MG63 (cell line): ENCODE measurements at regions not wholly inside any gene's neighbourhood (a gene's known extent, or its start where the extent isn't known, plus 50 kb on each side); places are given as distances from the start of the nearest gene placed in this dataset.

Experiments used
- DNase-seq: peaks from one replicate; pipeline ENCODE4 v3.0.0-alpha.2; 2020
- H3K27me3 ChIP-seq: fragments of 250-450 bp; sonication (Bioruptor Pico); 2 replicates; pipeline ENCODE4 v1.5.1; 2020; ENCODE audit warnings: mild to moderate bottlenecking, moderate library complexity
- H3K36me3 ChIP-seq: fragments of 250-450 bp; sonication (Bioruptor Pico); 2 replicates; pipeline ENCODE4 v1.5.1; 2020; ENCODE audit warnings: mild to moderate bottlenecking, moderate library complexity
- H3K4me3 ChIP-seq: fragments of 250-450 bp; sonication (Bioruptor Pico); 2 replicates; pipeline ENCODE4 v1.5.1; 2020; ENCODE audit warnings: mild to moderate bottlenecking, moderate library complexity
- H3K9me3 ChIP-seq: fragments of 250-450 bp; sonication (Bioruptor Pico); 2 replicates; pipeline ENCODE4 v1.5.1; 2020; ENCODE audit warnings: mild to moderate bottlenecking, moderate library complexity

DNA sequence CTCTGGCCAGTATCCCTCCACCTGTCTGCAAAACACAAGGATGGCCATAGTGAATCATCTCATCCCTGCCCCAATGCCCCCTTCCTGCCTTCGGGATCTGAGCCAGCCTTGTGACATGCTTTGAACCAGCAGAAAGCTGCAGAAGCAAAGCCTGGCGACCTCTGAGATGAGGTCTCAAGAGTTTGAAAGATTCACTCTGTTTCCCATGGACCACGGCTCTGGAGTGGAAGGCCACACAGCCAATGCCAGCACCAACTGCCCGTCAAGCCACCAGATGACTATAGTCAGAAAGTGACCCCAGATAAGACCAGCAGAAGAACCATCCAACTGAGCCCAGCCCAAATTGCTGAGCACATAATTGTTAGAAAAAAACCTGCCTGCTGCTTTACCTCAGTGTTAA lies 193.9 kb upstream of the PPP2R2D start:
- H3K9me3 ChIP-seq: no peaks in the 10 kb centered on the region
- H3K27me3 ChIP-seq: no peaks in the 10 kb centered on the region; the same call in 1 of the 2 replicates
- H3K4me3 ChIP-seq: no peak overlapping the region
- H3K36me3 ChIP-seq: no peaks in the 10 kb centered on the region
- DNase-seq: no peak

DNA sequence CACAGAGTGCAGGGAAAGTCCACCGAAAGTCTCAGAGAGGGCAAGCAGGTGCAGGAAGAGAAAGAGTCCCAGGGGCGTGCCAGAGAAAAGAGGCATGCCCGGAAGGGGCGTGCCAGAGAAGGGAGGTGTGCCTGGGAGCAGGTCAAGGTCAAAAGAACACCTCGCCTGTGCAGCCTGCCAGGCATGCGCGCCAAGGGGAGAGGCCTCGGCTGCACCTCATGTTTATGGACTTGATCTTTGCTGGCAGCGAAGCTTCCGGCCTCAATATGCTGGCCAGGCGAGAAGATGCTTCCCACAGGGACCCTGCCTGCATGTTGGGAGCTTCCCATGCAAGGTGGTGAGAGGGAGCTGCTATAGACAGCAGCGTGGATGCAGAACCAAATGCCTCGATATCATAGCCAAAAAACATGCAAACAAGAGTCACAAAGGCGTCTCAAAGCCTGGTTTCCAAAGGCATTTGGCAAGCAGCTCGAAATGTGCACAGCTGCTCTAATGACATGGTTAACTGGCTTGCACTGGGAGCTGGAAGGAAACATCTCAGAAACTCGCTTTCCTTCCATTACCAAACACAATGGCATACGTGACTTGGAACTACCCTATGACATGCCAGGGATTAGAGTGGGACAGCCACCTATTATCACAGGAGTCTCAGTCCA lies 192.5 kb upstream of the PPP2R2D start:
- no peaks in the 10 kb centered on the region for H3K36me3 ChIP-seq
- no peak for DNase-seq
- H3K27me3 ChIP-seq: peaks cover 3% of the 10 kb centered on the region; the same call in 1 of the 2 replicates
- no peak overlapping the region for H3K4me3 ChIP-seq
- H3K9me3 ChIP-seq: no peaks in the 10 kb centered on the region

DNA sequence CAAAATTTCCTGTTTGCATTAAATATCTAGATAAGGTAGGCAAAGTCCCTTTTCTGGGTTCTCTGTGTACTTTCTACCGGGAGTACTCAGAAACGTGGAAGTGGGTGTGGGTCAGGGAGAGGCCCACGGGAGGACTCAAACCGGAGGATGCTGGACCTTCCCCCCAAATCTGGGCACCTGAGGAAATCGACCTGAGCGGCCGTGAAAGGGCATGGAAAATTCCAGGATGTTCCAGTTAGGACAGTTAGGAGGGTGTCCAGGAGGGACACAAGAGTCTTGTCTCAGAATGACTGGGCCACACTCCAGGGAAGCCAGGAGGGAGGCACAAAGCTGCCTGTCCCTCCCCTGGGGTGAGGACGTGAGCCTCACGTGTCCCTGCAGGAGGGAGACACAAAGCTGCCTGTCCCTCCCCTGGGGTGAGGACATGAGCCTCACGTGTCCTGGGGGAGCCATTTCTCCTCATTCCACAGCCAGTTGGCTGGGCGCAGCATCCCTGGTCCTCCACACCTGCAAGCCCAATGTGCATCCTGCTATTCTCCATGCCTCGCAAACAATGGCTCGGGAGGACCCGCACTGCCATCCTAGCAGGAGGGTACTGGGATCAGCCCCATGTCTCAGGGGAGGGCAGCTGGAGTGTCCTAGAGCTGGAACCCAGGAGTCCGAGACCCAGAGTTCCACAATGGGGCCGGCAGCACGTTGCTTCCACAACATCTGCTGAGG lies 190.5 kb upstream of the PPP2R2D start:
- no peak for DNase-seq
- no peaks in the 10 kb centered on the region for H3K36me3 ChIP-seq
- H3K4me3 ChIP-seq: no peak overlapping the region
- H3K9me3 ChIP-seq: no peaks in the 10 kb centered on the region
- H3K27me3 ChIP-seq: peaks cover 3% of the 10 kb centered on the region; the same call in 1 of the 2 replicates

DNA sequence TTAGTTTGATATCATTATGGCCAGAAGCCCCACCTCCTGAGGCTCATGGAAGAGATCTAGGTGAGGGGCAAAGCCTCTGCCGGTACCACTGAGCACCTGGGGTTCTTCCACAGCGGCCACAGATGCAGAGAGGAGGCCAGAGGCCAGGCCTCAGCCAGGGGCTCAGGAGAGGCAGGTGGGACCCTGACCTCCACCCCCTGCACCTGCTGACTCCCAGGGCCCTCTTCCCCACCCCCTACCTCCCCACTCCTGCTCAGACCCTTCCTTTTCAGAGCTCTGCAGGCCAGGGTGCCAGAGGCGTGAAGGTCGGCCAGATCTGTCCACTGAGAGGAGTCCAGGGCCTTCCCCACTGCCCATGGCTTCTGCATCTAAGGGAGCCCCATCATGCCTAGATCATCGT lies 178.7 kb upstream of the PPP2R2D start:
- Histone ChIP-seq H3K9me3 (no peaks in the 10 kb centered on the region), H3K27me3 (no peaks in the 10 kb centered on the region), H3K36me3 (no peaks in the 10 kb centered on the region), H3K4me3 (no peak overlapping the region)
- DNase-seq: no peak

DNA sequence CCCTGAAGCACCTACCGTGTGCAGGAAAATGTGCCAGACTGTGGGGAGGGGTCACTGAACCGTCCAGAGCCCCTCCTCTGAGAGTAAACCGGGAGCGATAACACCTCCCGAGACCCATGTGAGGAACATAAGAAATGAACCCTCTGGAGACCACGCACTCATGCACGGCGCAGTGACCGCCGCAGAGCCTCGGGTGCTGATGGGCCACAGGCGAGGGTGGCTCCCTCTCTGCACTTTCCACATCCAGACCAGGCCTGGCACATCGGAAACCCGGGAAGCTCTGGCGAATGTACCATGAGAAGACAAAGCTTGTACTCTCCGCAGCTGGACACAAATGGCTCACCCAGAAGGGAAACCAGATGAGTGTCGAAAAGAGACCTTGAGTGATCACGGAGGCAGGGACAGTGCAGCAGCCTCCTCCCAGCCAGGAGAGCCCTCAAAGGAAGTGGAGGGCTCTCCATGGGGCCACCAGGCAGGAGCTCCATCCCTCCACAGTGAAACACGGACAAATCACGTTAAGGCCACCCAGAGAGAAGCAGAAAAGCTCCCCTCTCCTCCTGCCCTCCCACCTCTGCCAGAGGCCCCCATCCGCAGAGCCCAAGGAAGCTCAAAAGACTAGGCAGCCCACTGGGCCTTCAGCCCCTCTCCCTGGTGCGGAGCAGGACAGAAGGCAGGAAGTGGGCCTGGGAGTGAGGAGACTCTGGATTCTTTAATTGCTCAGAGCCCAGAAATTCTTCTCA lies 178.1 kb upstream of the PPP2R2D start:
- no peak for DNase-seq
- H3K36me3 ChIP-seq: no peaks in the 10 kb centered on the region
- no peaks in the 10 kb centered on the region for H3K27me3 ChIP-seq
- no peak overlapping the region for H3K4me3 ChIP-seq
- no peaks in the 10 kb centered on the region for H3K9me3 ChIP-seq

DNA sequence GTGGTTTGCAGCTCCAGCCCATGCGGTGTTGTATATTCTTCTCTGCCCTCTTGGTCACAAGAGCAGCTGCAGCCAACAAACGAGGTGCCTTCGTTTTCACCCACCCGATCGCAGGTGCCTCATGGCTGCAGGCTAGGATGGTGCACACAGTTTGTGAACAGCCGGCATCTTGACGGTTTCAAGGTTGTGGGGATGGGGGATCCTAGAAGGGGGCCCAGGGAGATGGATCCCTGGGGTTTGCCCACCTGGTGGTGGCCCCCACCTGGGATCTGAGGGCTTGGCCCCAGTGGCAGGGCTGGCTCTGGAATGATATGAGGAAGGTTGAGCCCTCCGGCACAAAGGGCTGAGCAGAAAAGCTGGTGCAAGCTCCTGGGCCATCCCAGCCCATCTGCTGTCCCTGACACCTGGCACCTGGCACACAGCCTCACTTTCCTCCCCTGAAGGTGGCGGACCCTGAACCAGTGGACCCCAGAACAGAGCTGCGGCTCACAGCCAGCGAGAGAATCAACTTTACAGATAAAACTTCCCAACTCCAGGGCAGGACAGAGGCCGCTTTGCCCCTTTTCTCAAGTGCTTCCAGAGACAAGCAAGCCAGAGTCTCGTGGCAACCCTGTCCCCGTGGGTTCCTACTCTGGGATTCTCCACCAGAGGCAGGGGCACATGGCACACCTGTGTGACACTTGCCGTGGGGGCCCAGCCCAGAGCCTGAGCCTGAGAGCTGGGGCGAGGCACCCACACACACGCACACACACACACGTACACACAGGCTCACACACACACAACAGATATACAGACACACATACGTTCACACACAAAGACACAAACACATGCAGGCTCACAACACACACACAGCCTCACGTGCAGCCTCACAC lies 177.3 kb upstream of the PPP2R2D start:
- H3K4me3 ChIP-seq: no peak overlapping the region
- no peaks in the 10 kb centered on the region for H3K36me3 ChIP-seq
- no peak for DNase-seq
- no peaks in the 10 kb centered on the region for H3K9me3 ChIP-seq
- no peaks in the 10 kb centered on the region for H3K27me3 ChIP-seq

DNA sequence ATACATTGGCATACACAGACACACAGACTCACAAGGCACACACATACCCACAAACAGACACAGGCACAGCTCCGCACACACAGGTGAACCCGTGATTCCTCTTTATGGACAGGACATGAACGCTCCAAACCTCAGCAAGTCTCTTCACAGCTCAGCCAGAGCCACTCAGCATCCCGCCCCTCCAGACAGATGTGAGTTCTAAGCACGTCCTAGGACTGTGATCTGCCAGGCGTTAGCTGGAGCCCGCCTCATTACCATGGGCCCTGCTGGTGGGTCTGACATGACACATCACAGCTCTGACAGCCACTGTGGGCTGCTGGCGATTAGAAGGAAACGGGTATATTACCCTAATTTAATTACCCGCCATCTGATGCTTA lies 176.7 kb upstream of the PPP2R2D start:
- Histone ChIP-seq H3K27me3 (no peaks in the 10 kb centered on the region), H3K4me3 (no peak overlapping the region), H3K9me3 (no peaks in the 10 kb centered on the region), H3K36me3 (no peaks in the 10 kb centered on the region)
- no peak for DNase-seq

DNA sequence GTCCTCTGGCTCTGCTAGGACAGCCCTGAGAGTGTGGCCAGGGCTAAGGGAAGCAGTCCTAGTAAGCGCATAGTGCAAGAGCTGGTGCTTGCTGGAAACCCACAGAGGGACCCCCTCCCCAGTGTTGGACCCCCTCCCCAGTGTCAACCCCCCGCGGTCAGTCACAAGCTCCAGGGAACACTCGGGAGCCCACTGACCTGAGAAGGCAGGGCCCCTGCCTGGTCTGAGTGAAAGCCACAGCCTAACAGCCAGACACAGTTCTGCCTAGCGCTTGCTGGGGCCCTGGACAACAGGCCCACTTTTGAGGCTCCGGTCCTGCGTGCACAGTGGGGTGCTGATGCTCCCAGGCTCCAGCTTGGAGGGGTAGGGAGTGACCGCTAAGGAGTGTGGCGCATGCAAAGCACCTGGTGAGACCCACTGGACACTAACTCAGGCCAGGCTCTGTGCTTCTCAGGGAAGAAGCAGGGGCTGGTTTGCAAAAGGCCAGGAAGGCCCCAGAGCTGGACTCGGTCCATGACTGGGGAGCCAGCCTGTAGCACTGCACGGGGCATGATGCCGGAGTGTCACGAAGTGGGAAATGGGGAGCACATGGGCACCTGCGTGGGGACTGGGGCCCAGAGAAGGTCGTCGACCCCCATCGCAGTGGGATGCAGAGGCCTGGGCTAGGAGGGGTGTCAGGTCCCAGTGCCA lies 175.8 kb upstream of the PPP2R2D start:
- no peaks in the 10 kb centered on the region for H3K9me3 ChIP-seq
- H3K27me3 ChIP-seq: no peaks in the 10 kb centered on the region
- no peak for DNase-seq
- no peaks in the 10 kb centered on the region for H3K36me3 ChIP-seq
- no peak overlapping the region for H3K4me3 ChIP-seq

DNA sequence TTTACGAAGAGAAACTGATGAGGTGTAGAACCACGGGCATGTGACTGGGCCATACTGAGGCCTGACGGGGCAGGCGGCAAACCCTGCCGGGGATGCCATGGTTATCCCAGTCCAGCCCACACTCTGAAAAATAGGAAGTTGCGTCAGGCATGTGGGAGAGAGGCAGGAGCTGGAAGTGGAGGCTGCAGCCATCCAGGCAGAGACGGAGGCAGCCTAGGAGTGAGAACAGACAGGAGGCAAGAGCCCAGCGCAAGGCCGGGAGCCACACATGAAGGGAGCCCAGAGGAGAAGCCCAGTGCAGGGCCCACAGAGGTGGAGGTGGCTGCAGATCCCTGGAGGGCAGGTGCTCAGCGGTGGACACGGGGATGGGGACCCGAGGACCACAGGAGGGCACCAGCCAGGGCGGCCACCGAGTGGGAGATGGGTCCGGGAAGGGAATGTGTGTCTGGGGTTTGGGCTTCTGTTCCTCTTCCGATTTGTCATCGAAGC lies 175.2 kb upstream of the PPP2R2D start:
- no peak for DNase-seq
- Histone ChIP-seq H3K4me3 (no peak overlapping the region), H3K9me3 (no peaks in the 10 kb centered on the region), H3K36me3 (no peaks in the 10 kb centered on the region), H3K27me3 (no peaks in the 10 kb centered on the region)

DNA sequence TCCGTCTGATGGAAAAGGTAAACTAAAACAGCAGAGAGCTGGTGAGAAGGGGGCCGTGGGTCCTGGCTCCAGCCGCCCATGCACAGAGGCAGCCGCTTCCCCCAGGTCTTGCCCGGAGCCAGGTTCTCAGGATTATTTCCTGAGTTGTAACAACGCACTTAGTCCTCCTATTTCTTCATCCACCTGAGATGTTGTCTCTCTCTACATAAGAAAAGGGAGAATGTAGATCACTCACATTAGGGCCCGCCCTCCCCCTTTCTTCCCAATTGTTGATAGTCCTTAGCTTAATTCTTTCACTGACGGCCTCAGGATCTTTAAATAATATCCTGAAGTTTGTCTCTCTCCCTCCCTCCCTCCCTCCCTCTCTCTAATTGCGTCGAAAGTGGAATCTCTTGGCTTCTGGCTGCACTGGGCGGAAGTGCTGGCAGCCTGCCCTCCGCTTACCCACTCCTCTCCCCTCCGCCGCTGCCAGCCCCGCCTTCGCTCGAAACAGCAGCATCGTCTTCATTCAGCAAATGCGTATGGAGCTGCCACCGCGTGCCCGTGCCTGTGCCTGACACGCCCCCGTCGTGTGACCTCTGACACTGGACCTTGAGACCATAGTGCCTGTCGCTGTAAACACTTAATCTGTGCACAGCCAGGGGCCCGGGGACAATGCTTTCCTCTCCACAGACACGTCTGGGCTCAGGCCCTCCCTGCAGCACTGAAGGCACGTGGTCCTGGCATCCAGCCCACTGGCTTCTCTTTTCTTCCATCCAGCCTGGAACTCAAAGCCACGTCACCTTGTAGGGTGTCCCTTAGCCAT lies 174.5 kb upstream of the PPP2R2D start:
- no peak for DNase-seq
- Histone ChIP-seq H3K4me3 (no peak overlapping the region), H3K36me3 (no peaks in the 10 kb centered on the region), H3K27me3 (no peaks in the 10 kb centered on the region), H3K9me3 (no peaks in the 10 kb centered on the region)

DNA sequence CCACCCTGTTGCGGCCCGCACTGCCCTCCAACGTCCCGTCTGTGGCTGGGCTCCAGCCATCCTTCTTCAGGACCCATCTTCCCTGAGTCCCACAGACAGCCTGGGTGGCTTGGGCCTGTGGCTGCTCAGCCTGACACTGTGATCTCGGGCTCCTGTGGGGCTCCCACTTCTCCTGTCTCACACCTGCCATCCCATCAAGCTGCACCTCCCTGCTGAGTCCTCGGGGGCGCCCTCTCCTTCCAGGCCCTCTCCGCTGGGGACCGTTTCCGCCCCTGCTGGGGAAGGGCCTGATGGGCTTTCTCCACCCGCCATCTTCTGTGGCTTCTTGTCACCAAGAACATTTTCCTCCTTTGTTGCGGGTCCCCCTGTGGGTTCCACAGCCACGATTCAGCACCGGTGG lies 173.8 kb upstream of the PPP2R2D start:
- no peaks in the 10 kb centered on the region for H3K9me3 ChIP-seq

DNA sequence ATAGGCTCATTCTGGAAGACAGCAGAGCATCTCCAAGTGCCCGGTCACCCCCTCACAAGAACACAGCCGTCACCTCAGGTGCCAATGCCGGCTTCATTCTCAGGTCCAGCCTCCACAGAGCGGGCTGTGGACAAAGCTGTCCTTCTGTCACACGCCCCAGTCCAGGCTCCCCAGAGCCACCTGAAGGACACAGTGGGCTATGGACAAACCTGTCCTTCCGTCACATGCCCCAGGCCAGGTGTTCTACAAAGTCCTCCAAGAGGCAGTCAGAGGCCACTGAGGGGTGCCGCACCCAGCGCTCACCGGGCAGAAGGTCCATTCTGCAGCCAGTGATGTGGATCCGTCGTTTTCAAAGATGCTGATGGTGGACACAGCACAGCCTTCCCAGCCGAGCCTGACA lies 173.2 kb upstream of the PPP2R2D start:
- Histone ChIP-seq H3K4me3 (no peak overlapping the region), H3K9me3 (no peaks in the 10 kb centered on the region), H3K36me3 (no peaks in the 10 kb centered on the region), H3K27me3 (no peaks in the 10 kb centered on the region)
- no peak for DNase-seq

More for the DNA sequence above, 173.8 kb upstream of the PPP2R2D start:
- H3K36me3 ChIP-seq: no peaks in the 10 kb centered on the region
- H3K27me3 ChIP-seq: no peaks in the 10 kb centered on the region
- H3K4me3 ChIP-seq: no peak overlapping the region
- DNase-seq: no peak

DNA sequence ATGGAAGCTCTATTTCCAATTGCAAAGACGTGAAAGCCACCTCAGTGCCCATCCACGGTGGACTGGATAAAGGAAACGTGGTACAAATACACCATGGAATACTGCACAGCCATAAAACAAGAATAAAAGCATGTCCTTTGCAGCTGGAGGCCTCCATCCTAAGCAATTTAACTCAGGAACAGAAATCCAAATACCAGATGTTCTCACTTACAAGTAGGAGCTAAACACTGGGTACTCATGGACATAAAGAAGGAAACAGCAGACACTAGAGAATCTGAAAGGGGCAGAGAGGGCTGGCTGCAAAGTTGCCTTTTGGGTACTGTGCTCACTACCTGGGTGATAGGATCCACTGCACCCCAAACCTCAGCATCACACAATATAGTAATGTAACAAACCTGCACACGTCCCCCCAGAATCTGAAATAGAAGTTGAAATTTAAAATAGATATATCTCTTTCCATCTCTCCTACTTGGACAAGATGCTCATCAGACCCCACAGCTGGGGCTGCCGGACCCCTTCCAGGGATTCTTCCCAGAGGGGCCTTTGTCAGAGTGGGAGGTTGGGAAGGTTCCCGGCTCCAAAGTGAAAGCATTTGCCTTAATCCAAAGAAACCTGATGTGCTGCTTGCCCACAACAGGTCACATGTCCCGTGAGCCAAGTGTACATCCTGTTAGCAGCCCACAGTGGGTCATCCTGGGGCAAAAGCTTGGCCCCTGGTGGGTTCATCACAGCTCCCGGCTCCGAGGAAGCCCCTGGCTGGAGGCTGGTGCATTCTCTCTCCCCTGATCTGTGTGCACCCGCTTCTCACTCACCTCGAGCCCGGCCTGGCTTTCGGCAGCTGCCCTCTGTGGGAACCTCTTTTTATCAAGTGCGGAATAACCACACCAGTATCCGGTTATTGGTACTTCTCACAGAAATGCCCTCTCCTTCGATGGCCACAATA lies 172.3 kb upstream of the PPP2R2D start:
- no peak overlapping the region for H3K4me3 ChIP-seq
- H3K9me3 ChIP-seq: no peaks in the 10 kb centered on the region
- no peaks in the 10 kb centered on the region for H3K36me3 ChIP-seq
- H3K27me3 ChIP-seq: no peaks in the 10 kb centered on the region
- DNase-seq: no peak

DNA sequence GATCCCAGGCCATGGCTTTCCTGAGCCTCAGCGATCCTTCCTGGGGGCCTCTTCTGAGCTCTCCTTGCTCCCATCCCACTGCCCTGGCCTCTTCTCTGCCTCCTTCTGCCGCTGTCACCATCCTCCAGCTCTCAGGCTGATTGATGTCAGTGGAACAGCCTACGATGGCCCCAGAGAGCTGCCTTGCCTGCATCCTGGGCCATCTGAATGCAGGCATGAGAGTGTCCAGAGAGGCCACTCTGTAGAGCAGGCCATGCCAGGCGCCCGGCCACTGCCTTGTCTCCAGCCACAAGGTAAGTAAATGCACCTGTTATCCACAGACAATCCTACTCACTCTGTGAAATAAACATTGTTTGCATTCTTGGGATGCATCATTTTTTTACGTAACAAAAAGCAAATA lies 171.4 kb upstream of the PPP2R2D start:
- Histone ChIP-seq H3K4me3 (no peak overlapping the region), H3K27me3 (no peaks in the 10 kb centered on the region), H3K36me3 (no peaks in the 10 kb centered on the region), H3K9me3 (no peaks in the 10 kb centered on the region)
- no peak for DNase-seq
